ENCODE measurements at regions not wholly inside any gene's neighbourhood (a gene's known extent, or its start where the extent isn't known, plus 50 kb on each side); places are given as distances from the start of the nearest gene placed in this dataset.
"Not testable (repeated sequence)": the region's sequence is repeated elsewhere in the genome, so short reads cannot be mapped to it uniquely, and the experiment has no call there.

GRCh38 chr6:80441131-80441530, 334.7 kb downstream of the BCKDHB start:
- no peak for DNase-seq (ENCODE audit: extremely low read depth, low read depth)

- DNase-seq (ENCODE audit: extremely low read depth, low read depth): no peak
Observed at GRCh38 chr6:80440496-80441115, 334.1 kb downstream of the BCKDHB start.

GRCh38 chr6:80439721-80440470, 333.4 kb downstream of the BCKDHB start:
- DNase-seq (ENCODE audit: extremely low read depth, low read depth): no peak

GRCh38 chr6:80438772-80439171, 332.3 kb downstream of the BCKDHB start:
- DNase-seq (ENCODE audit: extremely low read depth, low read depth): peak; percentile 65

DNA sequence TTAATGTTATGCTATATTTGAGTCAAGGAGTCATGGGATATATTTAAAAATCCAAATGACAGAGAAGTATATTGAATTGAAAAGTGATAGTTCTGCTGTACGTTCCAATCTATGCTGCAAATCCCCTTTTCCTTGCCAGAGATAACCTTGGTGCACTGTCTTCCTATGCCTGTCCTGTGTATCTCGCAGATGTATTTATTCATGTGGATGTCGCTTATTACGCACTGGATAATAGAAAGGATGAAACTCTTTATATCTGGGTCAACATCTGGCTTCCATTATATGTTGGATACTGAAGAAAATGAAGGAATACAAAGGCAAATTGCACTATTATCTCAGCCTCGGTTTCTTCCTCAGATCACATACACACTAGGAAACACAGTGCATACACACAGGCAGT, 331.3 kb downstream of the BCKDHB start:
- DNase-seq (ENCODE audit: extremely low read depth, low read depth): no peak

DNA sequence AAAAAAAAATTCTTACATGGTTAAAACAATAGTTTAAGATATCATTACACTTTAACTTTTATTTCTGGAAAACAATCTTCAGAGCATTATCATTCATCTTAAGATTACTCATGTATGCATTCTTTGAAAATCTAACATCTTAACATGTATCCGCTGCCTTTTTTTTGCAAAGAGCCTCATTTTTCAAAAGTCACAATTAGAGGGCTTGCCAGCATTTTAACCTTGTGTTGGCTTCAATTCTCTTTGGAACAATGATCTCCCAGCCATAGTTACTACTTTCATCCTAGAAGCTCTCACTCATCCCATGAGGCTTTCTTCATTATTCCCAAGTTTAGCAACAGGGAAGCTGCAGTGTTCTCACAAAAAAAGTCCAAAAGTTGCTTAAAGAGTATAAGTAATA, 330.8 kb downstream of the BCKDHB start:
- DNase-seq (ENCODE audit: extremely low read depth, low read depth): no peak

- no peak for DNase-seq (ENCODE audit: extremely low read depth, low read depth)
Observed at GRCh38 chr6:80436663-80437062, 330.2 kb downstream of the BCKDHB start.

GRCh38 chr6:80435457-80435856, 329.0 kb downstream of the BCKDHB start:
- no peak for DNase-seq (ENCODE audit: extremely low read depth, low read depth)

GRCh38 chr6:80434691-80435350, 328.4 kb downstream of the BCKDHB start:
- DNase-seq (ENCODE audit: extremely low read depth, low read depth): no peak

- DNase-seq (ENCODE audit: extremely low read depth, low read depth): no peak
Observed at GRCh38 chr6:80433673-80434025, 327.2 kb downstream of the BCKDHB start.

DNA sequence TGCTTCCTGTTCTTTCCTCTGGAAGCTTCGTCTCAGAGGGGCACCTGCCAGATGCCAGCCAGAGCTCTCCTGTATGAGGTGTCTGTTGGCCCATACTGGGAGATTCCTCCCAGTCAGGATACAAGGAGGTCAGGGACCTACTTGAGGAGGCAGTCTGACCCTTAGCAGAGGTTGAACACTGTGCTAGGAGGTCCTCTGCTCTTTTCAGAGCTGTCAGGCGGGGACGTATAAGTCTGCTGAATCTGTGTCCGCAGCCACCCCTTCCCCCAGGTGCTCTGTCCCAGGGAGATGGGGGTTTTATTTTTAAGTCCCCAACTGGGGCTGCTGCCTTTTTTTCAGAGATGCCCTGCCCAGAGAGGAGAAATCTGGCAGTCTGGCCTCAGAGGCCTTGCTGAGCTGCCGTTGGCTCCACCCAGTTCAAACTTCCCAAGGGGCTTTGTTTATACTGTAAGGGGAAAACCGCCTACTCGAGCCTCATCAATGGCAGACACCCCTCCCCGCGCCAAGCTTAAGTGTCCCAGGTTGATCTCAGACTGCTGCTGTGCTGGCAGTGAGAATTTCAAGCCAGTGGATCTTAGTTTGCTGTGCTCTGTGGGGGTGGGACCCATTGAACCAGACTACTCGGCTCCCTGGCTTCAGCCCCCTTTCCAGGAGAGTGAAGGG, 326.7 kb downstream of the BCKDHB start:
- no peak for DNase-seq (ENCODE audit: extremely low read depth, low read depth)

DNA sequence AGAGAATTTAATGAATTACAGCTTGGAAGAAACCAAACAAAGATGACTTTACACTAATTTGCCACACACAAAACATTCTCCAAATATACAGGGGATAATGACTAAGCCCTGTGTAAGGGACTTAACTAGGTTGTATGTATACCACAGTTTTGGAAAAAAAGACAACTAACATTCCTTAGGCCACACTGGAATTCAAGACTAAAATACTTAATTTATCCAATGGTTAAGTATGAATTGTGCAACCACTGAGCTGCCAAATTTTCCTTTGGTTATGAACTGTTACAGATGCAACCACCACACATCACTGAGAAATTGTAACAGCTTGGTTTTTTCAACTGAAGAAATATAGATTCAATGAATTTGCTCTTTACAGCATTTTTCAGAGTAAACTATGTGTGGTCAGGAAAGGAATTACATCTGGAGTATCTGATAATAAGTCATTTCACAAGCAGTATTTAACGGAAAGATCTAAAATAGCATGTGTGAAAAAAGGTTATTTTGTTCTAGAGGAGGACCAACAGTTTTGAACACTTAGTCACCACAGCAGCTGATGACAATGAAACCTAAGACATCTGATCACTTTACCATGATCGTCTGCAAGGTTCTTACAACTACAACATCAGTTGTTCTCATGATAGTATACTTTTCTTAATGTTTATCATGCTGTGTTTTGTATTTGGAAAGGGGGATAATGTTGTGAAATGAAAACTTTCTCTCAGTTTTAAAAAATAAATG, 318.8 kb downstream of the BCKDHB start:
- no peak for DNase-seq (ENCODE audit: extremely low read depth, low read depth)

GRCh38 chr6:80411486-80411885, 305.0 kb downstream of the BCKDHB start:
- no peak for DNase-seq (ENCODE audit: extremely low read depth, low read depth)

DNA sequence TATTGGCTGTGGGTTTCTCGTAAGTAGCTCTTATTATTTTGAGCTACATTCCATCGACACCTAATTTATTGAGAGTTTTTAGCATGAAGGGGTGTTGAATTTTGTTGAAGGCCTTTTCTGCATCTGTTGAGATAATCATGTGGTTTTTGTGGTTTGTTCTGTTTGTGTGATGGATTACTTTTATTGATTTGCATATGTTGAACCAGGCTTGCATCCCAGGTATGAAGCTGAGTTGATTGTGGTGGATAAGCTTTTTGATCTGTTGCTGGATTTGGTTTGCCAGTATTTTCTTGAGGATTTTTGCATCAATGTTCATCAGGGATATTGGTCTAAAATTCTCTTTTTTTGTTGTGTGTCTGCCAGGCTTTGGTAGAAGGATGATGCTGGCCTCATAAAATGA, 301.5 kb downstream of the BCKDHB start:
- DNase-seq (ENCODE audit: extremely low read depth, low read depth): not testable (repeated sequence)

- DNase-seq (ENCODE audit: extremely low read depth, low read depth): no peak
Observed at GRCh38 chr6:80404889-80405288, 298.4 kb downstream of the BCKDHB start.

DNA sequence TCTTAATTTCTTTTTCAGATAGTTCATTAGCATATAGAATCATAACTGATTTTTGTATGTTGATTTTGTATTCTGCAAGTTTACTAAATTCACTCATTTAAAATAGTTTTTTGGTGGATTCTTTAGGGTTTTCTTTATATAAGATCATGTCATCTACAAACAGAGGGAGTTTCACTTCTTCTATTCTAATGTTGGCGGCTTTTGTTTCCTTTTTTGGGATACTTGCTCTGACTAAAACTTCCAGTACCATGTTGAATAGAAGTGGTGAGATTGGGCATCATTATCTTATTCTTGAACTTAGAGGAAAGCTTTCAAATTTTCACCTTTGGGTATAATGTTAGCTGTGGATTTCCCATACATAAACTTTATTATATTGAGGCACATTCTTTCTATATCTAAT, 296.9 kb downstream of the BCKDHB start:
- no peak for DNase-seq (ENCODE audit: extremely low read depth, low read depth)

- DNase-seq (ENCODE audit: extremely low read depth, low read depth): no peak
Observed at GRCh38 chr6:80402266-80402665, 295.8 kb downstream of the BCKDHB start.

Data from NCI-H460 (cell line).